ENCODE measurements at regions not wholly inside any gene's neighbourhood (a gene's known extent, or its start where the extent isn't known, plus 50 kb on each side); places are given as distances from the start of the nearest gene placed in this dataset.
A peak's percentile ranks its signal among the peaks of the same experiment; 100 is the strongest.

- no peak for DNase-seq
Measured at GRCh38 chr18:45384962-45385315, 230.3 kb upstream of the SLC14A2 start.

- DNase-seq: no peak
Measured at GRCh38 chr18:45386041-45386655, 229.1 kb upstream of the SLC14A2 start.

- DNase-seq: no peak
Measured at GRCh38 chr18:45387229-45387628, 228.0 kb upstream of the SLC14A2 start.

- DNase-seq: no peak
Measured at GRCh38 chr18:45398448-45398847, 216.8 kb upstream of the SLC14A2 start.

GRCh38 chr18:45399146-45399545 is 216.1 kb upstream of the SLC14A2 start:
- no peak for DNase-seq

GRCh38 chr18:45399643-45400042 is 215.6 kb upstream of the SLC14A2 start:
- no peak for DNase-seq

- no peak for DNase-seq
Measured at GRCh38 chr18:45402485-45403056, 212.7 kb upstream of the SLC14A2 start.

GRCh38 chr18:45403341-45404049 is 211.8 kb upstream of the SLC14A2 start:
- DNase-seq: no peak

GRCh38 chr18:45408218-45408617 is 207.1 kb upstream of the SLC14A2 start:
- DNase-seq: no peak

GRCh38 chr18:45409971-45410370 is 205.3 kb upstream of the SLC14A2 start:
- DNase-seq: no peak

GRCh38 chr18:45412577-45412976 is 202.7 kb upstream of the SLC14A2 start:
- DNase-seq: no peak

GRCh38 chr18:45413180-45413836 is 202.0 kb upstream of the SLC14A2 start:
- no peak for DNase-seq

- no peak for DNase-seq
Measured at GRCh38 chr18:45415614-45416013, 199.7 kb upstream of the SLC14A2 start.

GRCh38 chr18:45416168-45416567 is 199.1 kb upstream of the SLC14A2 start:
- peak; percentile 0 for DNase-seq

- no peak for DNase-seq
Measured at GRCh38 chr18:45417392-45417791, 197.9 kb upstream of the SLC14A2 start.

- no peak for DNase-seq
Measured at GRCh38 chr18:45423659-45424058, 191.6 kb upstream of the SLC14A2 start.

- DNase-seq: no peak
Measured at GRCh38 chr18:45430041-45430440, 185.2 kb upstream of the SLC14A2 start.

- DNase-seq: no peak
Measured at GRCh38 chr18:45435810-45436209, 179.5 kb upstream of the SLC14A2 start.

GRCh38 chr18:45437366-45437765 is 177.9 kb upstream of the SLC14A2 start:
- DNase-seq: no peak

- DNase-seq: no peak
Measured at GRCh38 chr18:45439851-45440645, 175.2 kb upstream of the SLC14A2 start.

- no peak for DNase-seq
Measured at GRCh38 chr18:45441110-45441847, 174.0 kb upstream of the SLC14A2 start.

GRCh38 chr18:45444040-45444439 is 171.2 kb upstream of the SLC14A2 start:
- DNase-seq: no peak
